ENCODE measurements at regions not wholly inside any gene's neighbourhood (a gene's known extent, or its start where the extent isn't known, plus 50 kb on each side); places are given as distances from the start of the nearest gene placed in this dataset.

DNA sequence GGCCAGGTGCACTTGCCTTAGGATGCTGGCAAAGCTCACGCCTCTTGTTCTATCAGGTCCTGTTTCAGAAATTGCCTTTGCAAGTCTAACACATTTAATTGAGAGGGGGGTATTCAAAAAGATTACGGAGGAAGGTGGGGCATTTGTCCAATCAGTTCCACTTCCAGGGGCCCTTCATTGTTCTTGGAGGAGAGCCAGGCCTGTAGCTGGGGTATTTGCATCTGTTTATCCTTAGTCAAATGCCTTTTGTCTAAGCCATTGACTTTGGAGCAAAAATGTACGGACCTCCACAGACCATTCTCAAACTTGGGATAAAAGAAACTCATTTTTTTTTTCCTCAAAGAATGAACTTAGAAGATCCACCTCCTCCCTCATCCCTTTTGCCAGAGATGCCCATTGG lies 582.0 kb downstream of the BCL11B start:
- Histone ChIP-seq H3K4me2 (ENCODE audit: insufficient read depth, low read length) (no peak overlapping the region), H3K79me2 (ENCODE audit: control insufficient read depth, insufficient read depth, low read length) (no peaks in the 10 kb centered on the region), H3K27me3 (ENCODE audit: control insufficient read depth in 2 of 2, insufficient read depth in 2 of 2, low read length in 2 of 2) (no peaks in the 10 kb centered on the region), H3K9me3 (replicated peaks; ENCODE audit: control insufficient read depth, insufficient read depth, low read length) (peaks cover 5% of the 10 kb centered on the region), H3K27ac (ENCODE audit: insufficient read depth, low read depth, low read length) (no peak overlapping the region), H3K4me3 (replicated peaks in 1 of 3; ENCODE audit: insufficient read depth in 1 of 3, low read depth in 1 of 3, low read length in 3 of 3) (no peak overlapping the region), H3K9ac (replicated peaks; ENCODE audit: extremely low read depth, insufficient read depth, low read length) (no peak overlapping the region), H3K9me1 (replicated peaks; ENCODE audit: control insufficient read depth, extremely low read depth, insufficient read depth, low read length) (no peaks in the 10 kb centered on the region), H3K36me3 (ENCODE audit: control insufficient read depth in 2 of 2, extremely low read depth in 1 of 2, insufficient read depth in 2 of 2, low read length in 2 of 2) (no peaks in the 10 kb centered on the region), H4K20me1 (replicated peaks; ENCODE audit: control insufficient read depth, extremely low read depth, insufficient read depth, low read length) (no peaks in the 10 kb centered on the region), H2AFZ (ENCODE audit: low read depth, low read length) (no peak overlapping the region), H3K4me1 (ENCODE audit: control insufficient read depth, extremely low read depth, insufficient read depth, low read length) (no peaks in the 10 kb centered on the region)
- DNase-seq (ENCODE audit: low read depth, low spot score) (no peak), FAIRE-seq (no peak)
- POLR2A ChIA-PET = no interaction called here
- TF ChIP-seq JUN (IDR thresholded peaks at IDR 0.05; ENCODE audit: borderline replicate concordance, insufficient read depth, insufficient read length, low read depth) = no peak
- TF ChIP-seq, protein P1, sequence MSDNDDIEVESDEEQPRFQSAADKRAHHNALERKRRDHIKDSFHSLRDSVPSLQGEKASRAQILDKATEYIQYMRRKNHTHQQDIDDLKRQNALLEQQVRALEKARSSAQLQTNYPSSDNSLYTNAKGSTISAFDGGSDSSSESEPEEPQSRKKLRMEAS (IDR thresholded peaks at IDR 0.05; ENCODE audit: insufficient read depth, insufficient read length) = no peak
- TF ChIP-seq EZH2 (IDR thresholded peaks at IDR 0.05; ENCODE audit: borderline replicate concordance, low read depth, low read length, severe bottlenecking) = no peak
- TF ChIP-seq POLR2AphosphoS5 (IDR thresholded peaks at IDR 0.05; ENCODE audit: insufficient read depth, low read depth, low read length) = no peak
- no peak for TF ChIP-seq POLR2A (IDR thresholded peaks at IDR 0.05; ENCODE audit: low read depth, low read length)
- TF ChIP-seq FOS (IDR thresholded peaks at IDR 0.05; ENCODE audit: borderline replicate concordance, insufficient read depth, low read length) = no peak
- no peak for TF ChIP-seq MYC (IDR thresholded peaks at IDR 0.05; ENCODE audit: low read depth, low read length)
- no peak for TF ChIP-seq GATA2 (IDR thresholded peaks at IDR 0.05; ENCODE audit: insufficient read depth, insufficient read length, low read depth, low read length)
- TF ChIP-seq CTCF (IDR thresholded peaks at IDR 0.05; ENCODE audit: extremely low read depth in 1 of 2, insufficient read depth in 1 of 2, low read depth in 1 of 2, low read length in 2 of 2) = no peak
- intact Hi-C loops (cut with micrococcal nuclease) (no loop called here), dilution Hi-C loops (cut with MboI; ENCODE audit: extremely low pct_ligation_motif_present, low sequenced_read_pairs) (no loop called here)
- CTCF ChIA-PET = no interaction called here
- BruUV-seq (replicated peaks) = no TSS peak
